GM19328 (cell line): ENCODE measurements at regions not wholly inside any gene's neighbourhood (a gene's known extent, or its start where the extent isn't known, plus 50 kb on each side); places are given as distances from the start of the nearest gene placed in this dataset.

Experiments
- ATAC-seq: cut with Tn5 transposase; IDR thresholded peaks from one replicate; pipeline ENCODE4 v1.9.1; 2021; ENCODE audit warnings: mild to moderate bottlenecking, moderate library complexity; ENCODE audit not compliant: unreplicated experiment

GRCh38 chr9:82923912-82924605 lies 138.9 kb downstream of the RASEF start:
- no peak for ATAC-seq
